ENCODE measurements at regions not wholly inside any gene's neighbourhood (a gene's known extent, or its start where the extent isn't known, plus 50 kb on each side); places are given as distances from the start of the nearest gene placed in this dataset.

- no peaks in the 10 kb centered on the region for H3K9me3 Mint-ChIP-seq
- Histone ChIP-seq H3K9ac (ENCODE audit: extremely low read depth, low read length, poor library complexity, severe bottlenecking) (no peak overlapping the region), H3K4me3 (ENCODE audit: low read length) (no peak overlapping the region), H3K4me1 (ENCODE audit: control insufficient read depth, insufficient read depth, low read length) (no peaks in the 10 kb centered on the region), H3K27me3 (ENCODE audit: control insufficient read depth, insufficient read depth, low read length, poor library complexity, severe bottlenecking) (no peaks in the 10 kb centered on the region), H3K27ac (ENCODE audit: low read depth, low read length) (no peak overlapping the region), H3K36me3 (ENCODE audit: control insufficient read depth, insufficient read depth, low read length) (no peaks in the 10 kb centered on the region), H3K9me3 (ENCODE audit: control insufficient read depth, low read length) (no peaks in the 10 kb centered on the region)
- peaks cover 5% of the 10 kb centered on the region for H3K4me1 Mint-ChIP-seq
- H3K27ac Mint-ChIP-seq: no peak overlapping the region
- no peaks in the 10 kb centered on the region for H3K36me3 Mint-ChIP-seq (ENCODE audit: low read depth)
- no peak for DNase-seq
- WGBS, 2 experiments (ENCODE audit: insufficient coverage in 1 of 2, insufficient read length in 1 of 2): 55 to 75% methylated on average over 8 to 9 of the region's 9 CpGs
- H3K27me3 Mint-ChIP-seq (ENCODE audit: insufficient read depth): no peaks in the 10 kb centered on the region
- no peak for TF ChIP-seq CTCF (conservative IDR thresholded peaks at IDR 0.05)
- no peak overlapping the region for H3K4me3 Mint-ChIP-seq
Observed at GRCh38 chr9:16207161-16207560, 654.3 kb downstream of the CCDC171 start.

- no peaks in the 10 kb centered on the region for H3K36me3 ChIP-seq (ENCODE audit: control insufficient read depth, insufficient read depth, low read length)
- no peak overlapping the region for H3K4me3 ChIP-seq (ENCODE audit: low read length)
- 96 to 100% methylated on average over 1 of the region's 1 CpG for WGBS, 2 experiments (ENCODE audit: insufficient coverage in 1 of 2, insufficient read length in 1 of 2)
- no peak for TF ChIP-seq CTCF (conservative IDR thresholded peaks at IDR 0.05)
- H3K9me3 ChIP-seq (ENCODE audit: control insufficient read depth, low read length): no peaks in the 10 kb centered on the region
- DNase-seq: no peak
- no peaks in the 10 kb centered on the region for H3K27me3 Mint-ChIP-seq (ENCODE audit: insufficient read depth)
- H3K27ac Mint-ChIP-seq: no peak overlapping the region
- no peaks in the 10 kb centered on the region for H3K36me3 Mint-ChIP-seq (ENCODE audit: low read depth)
- H3K4me1 ChIP-seq (ENCODE audit: control insufficient read depth, insufficient read depth, low read length): no peaks in the 10 kb centered on the region
- H3K9me3 Mint-ChIP-seq: no peaks in the 10 kb centered on the region
- H3K4me1 Mint-ChIP-seq: peaks cover 2% of the 10 kb centered on the region
- no peak overlapping the region for H3K27ac ChIP-seq (ENCODE audit: low read depth, low read length)
- H3K27me3 ChIP-seq (ENCODE audit: control insufficient read depth, insufficient read depth, low read length, poor library complexity, severe bottlenecking): no peaks in the 10 kb centered on the region
- no peak overlapping the region for H3K4me3 Mint-ChIP-seq
- H3K9ac ChIP-seq (ENCODE audit: extremely low read depth, low read length, poor library complexity, severe bottlenecking): no peak overlapping the region
Observed at GRCh38 chr9:16210440-16210839, 657.6 kb downstream of the CCDC171 start.

- H3K4me3 ChIP-seq (ENCODE audit: low read length): no peak overlapping the region
- WGBS, 2 experiments (ENCODE audit: insufficient coverage in 1 of 2, insufficient read length in 1 of 2): 92% methylated on average over 3 of the region's 3 CpGs
- no peak for DNase-seq
- Mint-ChIP-seq H3K9me3 (no peaks in the 10 kb centered on the region), H3K4me3 (no peak overlapping the region), H3K27me3 (ENCODE audit: insufficient read depth) (no peaks in the 10 kb centered on the region), H3K36me3 (ENCODE audit: low read depth) (no peaks in the 10 kb centered on the region), H3K4me1 (peaks cover 2% of the 10 kb centered on the region), H3K27ac (no peak overlapping the region)
- no peaks in the 10 kb centered on the region for H3K36me3 ChIP-seq (ENCODE audit: control insufficient read depth, insufficient read depth, low read length)
- no peak for TF ChIP-seq CTCF (conservative IDR thresholded peaks at IDR 0.05)
- H3K4me1 ChIP-seq (ENCODE audit: control insufficient read depth, insufficient read depth, low read length): no peaks in the 10 kb centered on the region
- no peak overlapping the region for H3K9ac ChIP-seq (ENCODE audit: extremely low read depth, low read length, poor library complexity, severe bottlenecking)
- no peak overlapping the region for H3K27ac ChIP-seq (ENCODE audit: low read depth, low read length)
- no peaks in the 10 kb centered on the region for H3K9me3 ChIP-seq (ENCODE audit: control insufficient read depth, low read length)
- no peaks in the 10 kb centered on the region for H3K27me3 ChIP-seq (ENCODE audit: control insufficient read depth, insufficient read depth, low read length, poor library complexity, severe bottlenecking)
Observed at GRCh38 chr9:16211946-16212345, 658.5 kb downstream of the BNC2 start.
